H1 (cell line): ENCODE measurements at regions not wholly inside any gene's neighbourhood (a gene's known extent, or its start where the extent isn't known, plus 50 kb on each side); places are given as distances from the start of the nearest gene placed in this dataset.

Experiments
- CTCF ChIA-PET: fragments of 300-600 bp; sonication (Branson Sonifier 250); formaldehyde crosslinking; loops from one replicate; lab custom pipeline; 2021; ENCODE audit not compliant: partially characterized antibody; lab: Charles Lee
- POLR2A ChIA-PET: fragments of 300-600 bp; sonication (Branson Sonifier 250); formaldehyde crosslinking; loops from one replicate; lab custom pipeline; 2021; ENCODE audit warnings: inconsistent platforms; ENCODE audit not compliant: partially characterized antibody; lab: Charles Lee
- DNase-seq, 2 experiments: peaks; one replicate each; pipeline versions ENCODE4 v3.0.0 to v3.0.0-alpha.2; 2010 to 2022; ENCODE audit warnings: low spot score in 2 of 2, low read depth in 1 of 2, mixed read lengths in 1 of 2
- FAIRE-seq: peaks from 2 replicates; lab custom pipeline; 2011; peaks lifted over from hg19 to GRCh38; lab: Jason Lieb, UNC
- H2AFZ ChIP-seq: 2 replicates; pipeline ENCODE4 v1.8.1; 2012; ENCODE audit warnings: low read length, inconsistent platforms
- H2AK5ac ChIP-seq: 2 replicates; pipeline ENCODE4 v1.6.1; 2013; ENCODE audit warnings: low read depth, low read length
- H2BK120ac ChIP-seq: replicated peaks from 2 replicates; pipeline ENCODE3; 2013; ENCODE audit warnings: low read depth, low read length, inconsistent platforms
- H2BK12ac ChIP-seq: 2 replicates; pipeline ENCODE4 v1.6.1; 2013; ENCODE audit warnings: low read depth, low read length
- H2BK15ac ChIP-seq: 2 replicates; pipeline ENCODE4 v1.6.1; 2013; ENCODE audit warnings: low read length
- H2BK20ac ChIP-seq: 2 replicates; pipeline ENCODE4 v1.6.1; 2013; ENCODE audit warnings: low read length
- H2BK5ac ChIP-seq: 2 replicates; pipeline ENCODE4 v1.6.1; 2013; ENCODE audit warnings: low read depth, low read length
- H3K14ac ChIP-seq: 2 replicates; pipeline ENCODE4 v1.6.1; 2013; ENCODE audit warnings: inconsistent platforms; ENCODE audit not compliant: insufficient read length
- H3K18ac ChIP-seq: 2 replicates; pipeline ENCODE4 v1.6.1; 2013; ENCODE audit warnings: low read length; ENCODE audit errors: extremely low read depth
- H3K23ac ChIP-seq: 2 replicates; pipeline ENCODE4 v1.6.1; 2013; ENCODE audit warnings: inconsistent platforms; ENCODE audit not compliant: insufficient read length
- H3K23me2 ChIP-seq: 2 replicates; pipeline ENCODE4 v1.6.1; 2013; ENCODE audit warnings: low read depth, low read length
- H3K27ac ChIP-seq: 2 replicates; pipeline ENCODE4 v1.6.1; 2011; ENCODE audit warnings: low read depth, low read length, inconsistent platforms
- H3K27me3 ChIP-seq, 4 experiments: replicated peaks in 1 of 4; 1 replicate in 1 of 4; 2 replicates in 3 of 4; pipeline versions ENCODE4 v1.6.1 to v1.8.1; 2011 to 2013; ENCODE audit warnings: low read length in 3 of 4, mild to moderate bottlenecking in 3 of 4, inconsistent platforms in 2 of 4, mixed read lengths in 2 of 4, moderate library complexity in 1 of 4; ENCODE audit not compliant: control insufficient read depth in 3 of 4, insufficient read depth in 3 of 4; ENCODE audit errors: extremely low read depth in 1 of 4
- H3K36me3 ChIP-seq, 4 experiments: 2 replicates each; pipeline versions ENCODE4 v1.6.1 to v1.8.1; 2011 to 2013; ENCODE audit warnings: mild to moderate bottlenecking in 4 of 4, low read length in 3 of 4, moderate library complexity in 2 of 4, control low read depth in 1 of 4, inconsistent platforms in 1 of 4; ENCODE audit not compliant: insufficient read depth in 4 of 4, control insufficient read depth in 2 of 4
- H3K4ac ChIP-seq: replicated peaks from 2 replicates; pipeline ENCODE3; 2013; ENCODE audit warnings: low read length, low read depth, mixed read lengths, inconsistent platforms; ENCODE audit not compliant: insufficient read length
- H3K4me1 ChIP-seq, 4 experiments: replicated peaks in 1 of 4; 1 replicate in 1 of 4; 2 replicates in 3 of 4; pipeline versions ENCODE4 v1.6.1 to v1.8.1; 2011 to 2013; ENCODE audit warnings: low read length in 3 of 4, inconsistent platforms in 2 of 4, mixed read lengths in 1 of 4; ENCODE audit not compliant: insufficient read depth in 4 of 4, control insufficient read depth in 3 of 4
- H3K4me2 ChIP-seq, 2 experiments: 2 replicates each; pipeline versions ENCODE4 v1.6.1 to v1.8.1; 2011 to 2013; ENCODE audit warnings: low read depth in 2 of 2, low read length in 2 of 2, control low read depth in 1 of 2, inconsistent platforms in 1 of 2, mild to moderate bottlenecking in 1 of 2; ENCODE audit not compliant: insufficient read depth in 1 of 2
- H3K4me3 ChIP-seq, 4 experiments: fragments of 200-600, 300-600 bp in 1 of 4; sonication (generic), shearing (Covaris generic), sonication (Bioruptor Twin) in 1 of 4; 2 replicates each; pipeline versions ENCODE4 v1.5.1 to v1.8.1; 2011 to 2016; ENCODE audit warnings: low read length in 4 of 4, low read depth in 3 of 4, control low read depth in 2 of 4, inconsistent platforms in 2 of 4, mild to moderate bottlenecking in 2 of 4, mixed read lengths in 1 of 4, moderate library complexity in 1 of 4; ENCODE audit not compliant: insufficient read depth in 2 of 4; ENCODE audit errors: extremely low read depth in 1 of 4
- H3K56ac ChIP-seq: replicated peaks from 2 replicates; pipeline ENCODE3; 2013; ENCODE audit warnings: low read depth, mild to moderate bottlenecking, mixed read lengths, low read length, inconsistent platforms; ENCODE audit not compliant: insufficient read length
- H3K79me1 ChIP-seq: 2 replicates; pipeline ENCODE4 v1.6.1; 2013; ENCODE audit warnings: low read depth, low read length, control low read depth
- H3K79me2 ChIP-seq, 2 experiments: 2 replicates each; pipeline versions ENCODE4 v1.6.1 to v1.8.1; 2012 to 2013; ENCODE audit warnings: low read length in 2 of 2, mild to moderate bottlenecking in 2 of 2, inconsistent platforms in 1 of 2; ENCODE audit not compliant: insufficient read depth in 2 of 2, control insufficient read depth in 1 of 2
- H3K9ac ChIP-seq, 4 experiments: replicated peaks in 1 of 4; 1 replicate in 1 of 4; 2 replicates in 3 of 4; pipeline versions ENCODE4 v1.6.1 to v1.8.1; 2011 to 2013; ENCODE audit warnings: low read depth in 3 of 4, low read length in 3 of 4, control low read depth in 2 of 4, mild to moderate bottlenecking in 2 of 4, moderate library complexity in 2 of 4, inconsistent platforms in 1 of 4; ENCODE audit errors: extremely low read depth in 1 of 4
- H3K9me3 ChIP-seq, 2 experiments: 2 replicates each; pipeline versions ENCODE4 v1.6.1 to v1.8.1; 2012 to 2013; ENCODE audit warnings: mild to moderate bottlenecking in 2 of 2, moderate library complexity in 2 of 2, control low read depth in 1 of 2, inconsistent platforms in 1 of 2, low read depth in 1 of 2, low read length in 1 of 2, mixed read lengths in 1 of 2; ENCODE audit not compliant: insufficient read depth in 2 of 2
- H4K20me1 ChIP-seq, 2 experiments: replicated peaks in 1 of 2; 2 replicates each; pipeline versions ENCODE3 to v1.8.1; 2011 to 2013; ENCODE audit warnings: inconsistent platforms in 2 of 2, low read length in 2 of 2, mild to moderate bottlenecking in 1 of 2; ENCODE audit not compliant: insufficient read depth in 2 of 2, control insufficient read depth in 1 of 2
- H4K5ac ChIP-seq: 2 replicates; pipeline ENCODE4 v1.6.1; 2013; ENCODE audit warnings: low read length, low read depth, mixed read lengths, inconsistent platforms; ENCODE audit not compliant: insufficient read length
- H4K8ac ChIP-seq: 2 replicates; pipeline ENCODE4 v1.8.0; 2013; ENCODE audit warnings: mild to moderate bottlenecking, moderate library complexity, low read length, inconsistent platforms; ENCODE audit not compliant: insufficient read depth; ENCODE audit errors: extremely low read depth
- H4K91ac ChIP-seq: replicated peaks from 2 replicates; pipeline ENCODE3; 2013; ENCODE audit warnings: low read length, mixed read lengths, inconsistent platforms; ENCODE audit not compliant: insufficient read length
- BCL11A ChIP-seq, 2 experiments: IDR thresholded peaks; one replicate each; pipeline ENCODE4 v1.6.1; 2011; ENCODE audit warnings: low read depth in 2 of 2, low read length in 2 of 2, mild to moderate bottlenecking in 2 of 2
- BRCA1 ChIP-seq: IDR thresholded peaks from 2 replicates; pipeline ENCODE4 v1.6.1; 2012; ENCODE audit warnings: low read depth, low read length, improper control_type of control experiment
- CTBP2 ChIP-seq: IDR thresholded peaks from 2 replicates; pipeline ENCODE4 v1.7.0; 2011; ENCODE audit warnings: borderline replicate concordance, mild to moderate bottlenecking, moderate library complexity, mixed read lengths, low read length; ENCODE audit not compliant: insufficient read depth, insufficient read length
- HDAC6 ChIP-seq: IDR thresholded peaks from one replicate; pipeline ENCODE4 v1.7.1; 2012; ENCODE audit warnings: low read depth, mild to moderate bottlenecking, inconsistent platforms, low read length, moderate library complexity
- NRF1 ChIP-seq: IDR thresholded peaks from 2 replicates; pipeline ENCODE4 v1.6.1; 2011; ENCODE audit warnings: mild to moderate bottlenecking, low read depth, low read length, improper control_type of control experiment
- POLR2AphosphoS5 ChIP-seq: IDR thresholded peaks from 2 replicates; pipeline ENCODE4 v1.6.1; 2011; ENCODE audit warnings: low read depth, low read length
- RXRA ChIP-seq: IDR thresholded peaks from 2 replicates; pipeline ENCODE4 v1.6.1; 2011; ENCODE audit warnings: low read depth, mild to moderate bottlenecking, low read length, moderate library complexity; ENCODE audit not compliant: insufficient read depth
- SP1 ChIP-seq: IDR thresholded peaks from 2 replicates; pipeline ENCODE4 v1.6.1; 2011; ENCODE audit warnings: low read depth, low read length
- TCF12 ChIP-seq: IDR thresholded peaks from 2 replicates; pipeline ENCODE4 v1.6.1; 2011; ENCODE audit warnings: low read depth, mild to moderate bottlenecking, low read length
- WGBS, 2 experiments: shearing (Covaris generic) in 1 of 2; methylation state at CpG; one replicate each; pipeline versions ENCODE4 v1.1.6 to v1.1.7; 2013 to 2015; ENCODE audit warnings: low lambda C conversion rate in 2 of 2, mixed read lengths in 2 of 2, inconsistent platforms in 1 of 2, low coverage in 1 of 2, missing lambda C conversion rate in 1 of 2; ENCODE audit not compliant: insufficient replicate concordance in 2 of 2, insufficient coverage in 1 of 2, insufficient read length in 1 of 2; ENCODE audit errors: extremely low coverage in 1 of 2, missing lambda C conversion rate in 1 of 2; 5-methylcytosine and 5-hydroxymethylcytosine counted together

DNA sequence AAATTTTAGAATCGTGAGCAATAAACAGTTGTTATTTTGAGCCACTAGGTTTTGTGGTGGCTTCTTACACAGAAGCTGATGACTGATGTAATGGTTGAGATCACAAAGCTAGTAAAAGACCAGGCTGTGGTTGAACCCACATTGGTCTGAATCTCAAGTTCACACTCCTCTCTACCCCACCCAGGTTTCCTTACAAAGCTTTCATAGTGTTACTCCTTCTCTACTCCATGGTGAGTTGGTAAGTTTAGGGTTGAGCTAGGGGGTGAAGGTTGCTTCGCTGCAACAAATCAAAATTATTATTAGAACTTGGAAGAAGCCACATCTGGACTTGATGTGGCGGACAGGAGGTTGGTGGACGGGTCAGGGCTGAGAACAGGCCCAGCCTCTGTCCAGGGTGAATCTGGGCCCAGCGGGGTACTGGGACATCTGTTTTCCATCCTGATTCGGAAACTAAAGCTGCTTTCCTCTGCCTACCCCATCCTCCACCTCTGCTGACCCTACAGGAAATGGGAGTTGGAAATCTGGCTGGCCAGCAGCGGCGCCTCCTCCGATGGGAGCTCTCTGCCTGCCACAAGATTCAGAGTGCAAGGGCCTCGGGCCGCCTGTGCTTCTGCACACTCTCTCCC is 86.3 kb downstream of the ZFP36L2 start:
- POLR2A ChIA-PET: interaction anchor here (0.8 to 1.8 kb wide), 6 partner anchors 12 to 456 kb away, joined by 3 to 5 read pairs (median 3); partner anchors contain the start of gene THADA
- Histone ChIP-seq H3K79me1 (no peaks in the 10 kb centered on the region), H2BK5ac (0 out of 2 replicates have a peak overlapping the region, but pooled peaks have one; percentile 39), H2BK15ac (no peak overlapping the region; the same call in 1 of the 2 replicates), H3K27ac (no peak overlapping the region), H3K36me3 (no peaks in the 10 kb centered on the region), H3K27me3 (no peaks in the 10 kb centered on the region), H3K56ac (no peak overlapping the region), H3K23me2 (no peaks in the 10 kb centered on the region; the same call in none of the 2 replicates), H3K18ac (peak overlapping the region; percentile 60), H3K4ac (no peak overlapping the region), H4K91ac (no peak overlapping the region), H3K79me2 (no peaks in the 10 kb centered on the region), H3K4me1 (peaks cover 0 to 18% (median 8%) of the 10 kb centered on the region in 4 experiments; a peak in 6 of 7 replicates), H3K4me2 (no peak overlapping the region), H3K9ac (no peak overlapping the region), H2AK5ac (no peak overlapping the region), H4K8ac (0 out of 2 replicates have a peak overlapping the region, but pooled peaks have one; percentile 19), H2BK20ac (no peak overlapping the region), H2BK12ac (no peak overlapping the region), H3K4me3 (no peak overlapping the region), H4K5ac (no peak overlapping the region), H3K9me3 (no peaks in the 10 kb centered on the region), H4K20me1 (no peaks in the 10 kb centered on the region), H3K14ac (no peak overlapping the region), H2AFZ (peak overlapping the region; percentile 42; the same call in 1 of the 2 replicates), H2BK120ac (no peak overlapping the region), H3K23ac (no peak overlapping the region)
- DNase-seq: no peak
- CTCF ChIA-PET: interaction anchor here (0.5 to 4.0 kb wide), 23 partner anchors 9 to 485 kb away, joined by 3 to 27 read pairs (median 4); no protein-coding TSS in a partner anchor
- WGBS, 2 experiments: 87% methylated on average over 11 of the region's 11 CpGs; no CpG with 5 or more reads in 1 of the 2 experiments
- TF ChIP-seq SP1 (no peak), BCL11A (IDR thresholded peaks at IDR 0.05; ENCODE audit: low read depth in 2 of 2, low read length in 2 of 2) (no peak), RXRA (no peak), POLR2AphosphoS5 (0 out of 2 replicates have a peak, but pooled peaks have one; percentile 15), HDAC6 (no peak), BRCA1 (no peak), CTBP2 (no peak), NRF1 (no peak), TCF12 (no peak)
- FAIRE-seq: no peak
